Breast epithelium (tissue), 3 donors: ENCODE measurements at regions not wholly inside any gene's neighbourhood (a gene's known extent, or its start where the extent isn't known, plus 50 kb on each side); places are given as distances from the start of the nearest gene placed in this dataset.

Experiments
- CTCF ChIP-seq, 3 donors: fragments of 450-650 bp; IDR thresholded peaks; one replicate each; pipeline ENCODE4 v1.5.1; 2016 to 2017; ENCODE audit warnings: antibody characterized with exemption in 3 of 3, mild to moderate bottlenecking in 3 of 3, moderate library complexity in 3 of 3
- POLR2A ChIP-seq: fragments of 450-650 bp; IDR thresholded peaks from one replicate; pipeline ENCODE4 v1.6.1; 2016; ENCODE audit warnings: antibody characterized with exemption, mild to moderate bottlenecking, moderate library complexity

- TF ChIP-seq CTCF (IDR thresholded peaks at IDR 0.05) (no peak), POLR2A (no peak)
Measured at GRCh38 chr6:93745306-93745705, 325.9 kb upstream of the EPHA7 start.
